HepG2 (cell line): ENCODE measurements at regions not wholly inside any gene's neighbourhood (a gene's known extent, or its start where the extent isn't known, plus 50 kb on each side); places are given as distances from the start of the nearest gene placed in this dataset.

Experiments used
- BRD4 ChIP-seq: sonication (generic); formaldehyde crosslinking; IDR thresholded peaks from 2 replicates; pipeline ENCODE4 v1.4.0; 2020; ENCODE audit warnings: missing genetic modification reagents
- CHD4 ChIP-seq: fragments of 200-600 bp; sonication (generic); IDR thresholded peaks from 2 replicates; pipeline ENCODE4 v1.7.0; 2017; ENCODE audit warnings: mild to moderate bottlenecking, low read length, borderline replicate concordance
- EED ChIP-seq: sonication (generic); formaldehyde crosslinking; IDR thresholded peaks from 2 replicates; pipeline ENCODE4 v1.5.0; 2020; ENCODE audit warnings: mild to moderate bottlenecking, missing genetic modification reagents
- FOXO4 ChIP-seq: sonication (generic); formaldehyde crosslinking; conservative IDR thresholded peaks from 2 replicates; pipeline ENCODE4 v1.8.1; 2023; ENCODE audit warnings: missing genetic modification reagents
- ISL2 ChIP-seq: sonication (generic); formaldehyde crosslinking; IDR thresholded peaks from 2 replicates; pipeline ENCODE4 v1.5.0; 2020; ENCODE audit warnings: missing genetic modification reagents
- KAT7 ChIP-seq: IDR thresholded peaks from 2 replicates; pipeline ENCODE4 v1.6.1; 2018; ENCODE audit warnings: borderline replicate concordance, missing compliant biosample characterization
- KMT2B ChIP-seq: IDR thresholded peaks from 2 replicates; pipeline ENCODE4 v1.6.1; 2016; ENCODE audit warnings: missing genetic modification reagents, missing compliant biosample characterization
- MED13 ChIP-seq: sonication (generic); formaldehyde crosslinking; IDR thresholded peaks from 2 replicates; pipeline ENCODE4 v1.5.0; 2020; ENCODE audit warnings: missing genetic modification reagents
- MTF2 ChIP-seq: sonication (generic); formaldehyde crosslinking; IDR thresholded peaks from 2 replicates; pipeline ENCODE4 v1.5.0; 2020; ENCODE audit warnings: missing genetic modification reagents, borderline replicate concordance
- ONECUT2 ChIP-seq: sonication (generic); formaldehyde crosslinking; IDR thresholded peaks from 2 replicates; pipeline ENCODE4 v1.4.0; 2020; ENCODE audit warnings: missing genetic modification reagents
- ZBTB10 ChIP-seq: sonication (generic); formaldehyde crosslinking; IDR thresholded peaks from 2 replicates; pipeline ENCODE4 v1.4.0; 2020; ENCODE audit warnings: missing genetic modification reagents, borderline replicate concordance
- ZNF660 ChIP-seq: sonication (generic); formaldehyde crosslinking; IDR thresholded peaks from 2 replicates; pipeline ENCODE4 v1.5.1; 2020; ENCODE audit warnings: mild to moderate bottlenecking, low read depth, missing genetic modification reagents, borderline replicate concordance
- ZNF687 ChIP-seq: sonication (generic); formaldehyde crosslinking; IDR thresholded peaks from 2 replicates; pipeline ENCODE4 v1.5.1; 2020; ENCODE audit warnings: mild to moderate bottlenecking, missing genetic modification reagents, moderate library complexity

GRCh38 chr1:99110140-99111041 lies 105.7 kb upstream of the PLPPR5 start (continued):
- TF ChIP-seq ISL2 (no peak), ZBTB10 (CRISPR knock-in tag) (no peak), ZNF660 (no peak), BRD4 (CRISPR knock-in tag) (no peak), CHD4 (no peak), ZNF687 (CRISPR knock-in tag) (no peak), ONECUT2 (CRISPR knock-in tag) (peak; percentile 69; the same call in 1 of the 2 replicates), FOXO4 (CRISPR knock-in tag) (no peak), EED (no peak), MED13 (CRISPR knock-in tag) (no peak), KAT7 (CRISPR knock-in tag) (no peak), MTF2 (CRISPR knock-in tag) (no peak), KMT2B (CRISPR knock-in tag) (no peak)
- TF ChIP-seq, all 625 proteins: peak for 6
